Stimulated activated CD8-positive, alpha-beta memory T cell treated with anti-CD3 and anti-CD28 coated beads, Interleukin-7, amount 100 ng/mL, for 4 hours (primary cell): ENCODE measurements at regions not wholly inside any gene's neighbourhood (a gene's known extent, or its start where the extent isn't known, plus 50 kb on each side); places are given as distances from the start of the nearest gene placed in this dataset.
A peak's percentile ranks its signal among the peaks of the same experiment; 100 is the strongest.

Experiments
- DNase-seq, 2 donors: peaks; one replicate each; pipeline ENCODE4 v3.0.0-alpha.2; 2020; ENCODE audit warnings: low read depth in 2 of 2

- DNase-seq: no peak
Measured at GRCh38 chr2:204046145-204046544, 109.6 kb downstream of the ICOS start.

GRCh38 chr2:204049635-204050034 lies 113.1 kb downstream of the ICOS start:
- DNase-seq: no peak

GRCh38 chr2:204050681-204051080 lies 114.1 kb downstream of the ICOS start:
- DNase-seq: no peak

GRCh38 chr2:204051476-204051875 lies 114.9 kb downstream of the ICOS start:
- no peak for DNase-seq

GRCh38 chr2:204051984-204052556 lies 115.5 kb downstream of the ICOS start:
- DNase-seq: no peak

- DNase-seq: no peak
Measured at GRCh38 chr2:204059016-204059415, 122.5 kb downstream of the ICOS start.

GRCh38 chr2:204060841-204061240 lies 124.3 kb downstream of the ICOS start:
- DNase-seq: no peak

- DNase-seq: no peak
Measured at GRCh38 chr2:204061241-204061640, 124.7 kb downstream of the ICOS start.

- DNase-seq: no peak
Measured at GRCh38 chr2:204064119-204064518, 127.6 kb downstream of the ICOS start.

- no peak for DNase-seq
Measured at GRCh38 chr2:204065566-204065965, 129.0 kb downstream of the ICOS start.

GRCh38 chr2:204066051-204066450 lies 129.5 kb downstream of the ICOS start:
- DNase-seq: no peak

- no peak for DNase-seq
Measured at GRCh38 chr2:204069804-204070203, 133.2 kb downstream of the ICOS start.

GRCh38 chr2:204072443-204073324 lies 136.1 kb downstream of the ICOS start:
- peak; percentile 3 to 43 for DNase-seq

- DNase-seq: no peak
Measured at GRCh38 chr2:204074456-204074855, 137.9 kb downstream of the ICOS start.

GRCh38 chr2:204078003-204078698 lies 141.6 kb downstream of the ICOS start:
- no peak for DNase-seq

GRCh38 chr2:204081487-204082425 lies 145.2 kb downstream of the ICOS start:
- no peak for DNase-seq

- DNase-seq: no peak
Measured at GRCh38 chr2:204086167-204086566, 149.6 kb downstream of the ICOS start.

GRCh38 chr2:204089105-204089504 lies 152.5 kb downstream of the ICOS start:
- no peak for DNase-seq

GRCh38 chr2:204089574-204089973 lies 153.0 kb downstream of the ICOS start:
- no peak for DNase-seq

GRCh38 chr2:204090021-204090420 lies 153.5 kb downstream of the ICOS start:
- DNase-seq: no peak

- DNase-seq: no peak
Measured at GRCh38 chr2:204104811-204105210, 168.2 kb downstream of the ICOS start.

GRCh38 chr2:204108330-204108751 lies 171.8 kb downstream of the ICOS start:
- peak in 1 of 2 donors; percentile 15 for DNase-seq
